HepG2 (cell line): ENCODE measurements at regions not wholly inside any gene's neighbourhood (a gene's known extent, or its start where the extent isn't known, plus 50 kb on each side); places are given as distances from the start of the nearest gene placed in this dataset.

Experiments
- ATAC-seq: fragments of 200-7000 bp; cut with Tn5 transposase; 3 replicates; pipeline ENCODE4 v1.9.1; 2020; ENCODE audit warnings: mild to moderate bottlenecking, moderate library complexity
- BruUV-seq: library from RNA; stranded (reverse); fragments of 400-500 nt; replicated peaks from 2 replicates; lab custom pipeline; 2021; lab: Mats Ljungman, UMichigan
- CTCF ChIA-PET: fragments of 300-600 bp; formaldehyde crosslinking; extraction: SDS; loops from one replicate; lab custom pipeline; 2021; ENCODE audit warnings: low total read pairs, inconsistent platforms, low intra/inter-chr PET ratio; lab: Yijun Ruan, JAX
- POLR2A ChIA-PET: fragments of 350-600 bp; sonication (Branson Sonifier 250); formaldehyde crosslinking; loops from one replicate; lab custom pipeline; 2020; ENCODE audit warnings: antibody characterized with exemption, inconsistent platforms; lab: Yijun Ruan, JAX
- DNase-seq: peaks from one replicate; pipeline ENCODE4 v3.0.0-alpha.2; 2015; ENCODE audit warnings: low spot score
- FAIRE-seq: peaks from 3 replicates; lab custom pipeline; 2011; peaks lifted over from hg19 to GRCh38; lab: Jason Lieb, UNC
- H2AFZ ChIP-seq: one replicate; pipeline ENCODE4 v1.6.1; 2011; ENCODE audit warnings: low read length, inconsistent platforms
- H3K27ac ChIP-seq: fragments of 300-600 bp; 3 replicates; pipeline ENCODE4 v1.8.0; 2011; ENCODE audit warnings: mixed run types, mild to moderate bottlenecking, mixed read lengths, low read length, inconsistent platforms; ENCODE audit not compliant: insufficient read depth; ENCODE audit errors: extremely low read length
- H3K27me3 ChIP-seq, 2 experiments: fragments of 200-600 bp in 1 of 2; 2 replicates in 1 of 2; 3 replicates in 1 of 2; pipeline versions ENCODE4 v1.6.0 to v1.8.0; 2011; ENCODE audit warnings: low read length in 2 of 2, mild to moderate bottlenecking in 2 of 2, moderate library complexity in 2 of 2, inconsistent platforms in 1 of 2; ENCODE audit not compliant: insufficient read depth in 2 of 2, control insufficient read depth in 1 of 2
- H3K36me3 ChIP-seq, 2 experiments: fragments of 200-600 bp in 1 of 2; replicated peaks in 1 of 2; 2 replicates in 1 of 2; 3 replicates in 1 of 2; pipeline versions ENCODE4 v1.5.1 to v1.8.0; 2011; ENCODE audit warnings: low read length in 2 of 2, inconsistent platforms in 1 of 2; ENCODE audit not compliant: insufficient read depth in 2 of 2, control insufficient read depth in 1 of 2
- H3K4me1 ChIP-seq: 2 replicates; pipeline ENCODE4 v1.5.1; 2012; ENCODE audit warnings: low read length, inconsistent platforms; ENCODE audit not compliant: insufficient read depth
- H3K4me2 ChIP-seq: 2 replicates; pipeline ENCODE4 v1.6.0; 2011; ENCODE audit warnings: low read depth, low read length, inconsistent platforms
- H3K4me3 ChIP-seq, 3 experiments: fragments of 200-600 bp in 1 of 3; sonication (generic), shearing (Covaris generic) in 1 of 3; replicated peaks in 1 of 3; 2 replicates each; pipeline ENCODE4 v1.5.1; 2011 to 2016; ENCODE audit warnings: low read length in 3 of 3, inconsistent platforms in 2 of 3, low read depth in 2 of 3, mild to moderate bottlenecking in 2 of 3, control low read depth in 1 of 3, mixed read lengths in 1 of 3; ENCODE audit not compliant: insufficient read depth in 1 of 3
- H3K79me2 ChIP-seq: one replicate; pipeline ENCODE4 v1.6.1; 2011; ENCODE audit warnings: low read length, inconsistent platforms; ENCODE audit not compliant: insufficient read depth
- H3K9ac ChIP-seq: 2 replicates; pipeline ENCODE4 v1.6.0; 2011; ENCODE audit warnings: mild to moderate bottlenecking, low read depth, low read length, inconsistent platforms; ENCODE audit not compliant: insufficient read depth
- H3K9me3 ChIP-seq: 2 replicates; pipeline ENCODE4 v1.5.1; 2012; ENCODE audit warnings: mild to moderate bottlenecking, low read length
- H4K20me1 ChIP-seq: 2 replicates; pipeline ENCODE4 v1.6.0; 2011; ENCODE audit warnings: inconsistent platforms, mild to moderate bottlenecking, low read length, moderate library complexity; ENCODE audit not compliant: insufficient read depth
- ETV6 ChIP-seq: sonication (generic); formaldehyde crosslinking; conservative IDR thresholded peaks from 2 replicates; pipeline ENCODE4 v1.4.0; 2020; ENCODE audit warnings: missing genetic modification reagents
- PAF1 ChIP-seq: IDR thresholded peaks from 2 replicates; pipeline ENCODE4 v1.6.1; 2016; ENCODE audit warnings: missing genetic modification reagents, missing compliant biosample characterization
- RXRA ChIP-seq: sonication (generic); formaldehyde crosslinking; IDR thresholded peaks from 2 replicates; pipeline ENCODE4 v1.5.1; 2020; ENCODE audit warnings: missing genetic modification reagents
- SMAD3 ChIP-seq: sonication (generic); formaldehyde crosslinking; IDR thresholded peaks from 2 replicates; pipeline ENCODE4 v1.4.0; 2020; ENCODE audit warnings: missing genetic modification reagents
- SP140L ChIP-seq: sonication (generic); formaldehyde crosslinking; IDR thresholded peaks from 2 replicates; pipeline ENCODE4 v1.4.0; 2020; ENCODE audit warnings: missing genetic modification reagents, borderline replicate concordance
- UBTF ChIP-seq: sonication (generic); formaldehyde crosslinking; IDR thresholded peaks from 2 replicates; pipeline ENCODE4 v1.4.0; 2020; ENCODE audit warnings: mild to moderate bottlenecking, missing genetic modification reagents
- ZBTB34 ChIP-seq: sonication (generic); formaldehyde crosslinking; IDR thresholded peaks from 2 replicates; pipeline ENCODE4 v1.8.0; 2022; ENCODE audit warnings: mild to moderate bottlenecking, missing genetic modification reagents
- ZNF501 ChIP-seq: sonication (generic); formaldehyde crosslinking; IDR thresholded peaks from 2 replicates; pipeline ENCODE4 v1.5.1; 2020; ENCODE audit warnings: mild to moderate bottlenecking, moderate library complexity, missing genetic modification reagents
- ZNF570 ChIP-seq: sonication (generic); formaldehyde crosslinking; IDR thresholded peaks from 2 replicates; pipeline ENCODE4 v1.4.0; 2020; ENCODE audit warnings: mild to moderate bottlenecking, missing genetic modification reagents, borderline replicate concordance
- ZNF589 ChIP-seq: sonication (generic); formaldehyde crosslinking; conservative IDR thresholded peaks from 2 replicates; pipeline ENCODE4 v1.8.0; 2022; ENCODE audit warnings: mild to moderate bottlenecking, moderate library complexity, missing genetic modification reagents
- ZSCAN9 ChIP-seq: IDR thresholded peaks from 2 replicates; pipeline ENCODE4 v1.6.1; 2016; ENCODE audit warnings: borderline replicate concordance
- WGBS: methylation state at CpG from one replicate; pipeline ENCODE4 v1.1.6; 2017; ENCODE audit warnings: low lambda C conversion rate; 5-methylcytosine and 5-hydroxymethylcytosine counted together
- in situ Hi-C: cut with HindIII; loops from 2 replicates; pipeline ENCODE4 v1.10.0; 2017; ENCODE audit warnings: low pct_unique_long_range_greater_than_20kb; ENCODE audit not compliant: extremely low pct_ligation_motif_present
- intact Hi-C: fragments of 100-400 bp; cut with micrococcal nuclease; formaldehyde crosslinking; loops from one replicate; pipeline ENCODE4 v1.10.0; 2022; ENCODE audit not compliant: unreplicated experiment
- TF ChIP-seq, protein P1 (sequence below), 2 experiments: sonication (generic) in 1 of 2; formaldehyde crosslinking in 1 of 2; IDR thresholded peaks; 2 replicates each; pipeline versions ENCODE4 v1.6.1 to v1.9.0; 2014 to 2022; ENCODE audit warnings: antibody characterized with exemption in 1 of 2, borderline replicate concordance in 1 of 2, inconsistent platforms in 1 of 2, low read depth in 1 of 2, missing genetic modification reagents in 1 of 2

DNA sequence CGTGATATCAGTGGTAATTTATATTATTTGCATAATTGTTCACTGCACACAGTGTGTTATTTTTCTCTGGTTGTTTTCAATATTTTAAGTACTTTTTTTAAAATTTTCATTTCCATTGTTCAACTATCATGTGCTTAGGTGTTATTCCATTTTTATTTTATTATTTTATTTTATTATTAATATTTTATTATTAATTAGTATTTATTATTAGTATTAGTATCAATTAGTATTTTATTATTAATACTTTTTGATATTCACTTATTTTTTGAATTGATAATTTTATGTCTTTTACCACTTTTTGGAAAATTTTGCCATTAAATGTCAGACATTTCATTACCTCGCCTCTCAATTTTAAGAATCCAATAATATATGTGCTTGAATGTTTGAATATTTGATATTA lies 593.8 kb upstream of the GRM3 start:
- no TSS peak for BruUV-seq
- ATAC-seq, result no peak
- no peak for DNase-seq
- POLR2A ChIA-PET, result no interaction called here
- in situ Hi-C loops (no loop called here), intact Hi-C loops (no loop called here)
- H3K36me3 ChIP-seq, result no peaks in the 10 kb centered on the region
- TF ChIP-seq ETV6 (CRISPR knock-in tag) (no peak), RXRA (CRISPR knock-in tag) (no peak), PAF1 (no peak), SMAD3 (CRISPR knock-in tag) (no peak), ZBTB34 (no peak), ZSCAN9 (CRISPR knock-in tag) (no peak), ZNF589 (no peak), UBTF (CRISPR knock-in tag) (no peak), ZNF570 (CRISPR knock-in tag) (no peak), ZNF501 (CRISPR knock-in tag) (no peak), SP140L (CRISPR knock-in tag) (no peak)
- TF ChIP-seq, protein P1, sequence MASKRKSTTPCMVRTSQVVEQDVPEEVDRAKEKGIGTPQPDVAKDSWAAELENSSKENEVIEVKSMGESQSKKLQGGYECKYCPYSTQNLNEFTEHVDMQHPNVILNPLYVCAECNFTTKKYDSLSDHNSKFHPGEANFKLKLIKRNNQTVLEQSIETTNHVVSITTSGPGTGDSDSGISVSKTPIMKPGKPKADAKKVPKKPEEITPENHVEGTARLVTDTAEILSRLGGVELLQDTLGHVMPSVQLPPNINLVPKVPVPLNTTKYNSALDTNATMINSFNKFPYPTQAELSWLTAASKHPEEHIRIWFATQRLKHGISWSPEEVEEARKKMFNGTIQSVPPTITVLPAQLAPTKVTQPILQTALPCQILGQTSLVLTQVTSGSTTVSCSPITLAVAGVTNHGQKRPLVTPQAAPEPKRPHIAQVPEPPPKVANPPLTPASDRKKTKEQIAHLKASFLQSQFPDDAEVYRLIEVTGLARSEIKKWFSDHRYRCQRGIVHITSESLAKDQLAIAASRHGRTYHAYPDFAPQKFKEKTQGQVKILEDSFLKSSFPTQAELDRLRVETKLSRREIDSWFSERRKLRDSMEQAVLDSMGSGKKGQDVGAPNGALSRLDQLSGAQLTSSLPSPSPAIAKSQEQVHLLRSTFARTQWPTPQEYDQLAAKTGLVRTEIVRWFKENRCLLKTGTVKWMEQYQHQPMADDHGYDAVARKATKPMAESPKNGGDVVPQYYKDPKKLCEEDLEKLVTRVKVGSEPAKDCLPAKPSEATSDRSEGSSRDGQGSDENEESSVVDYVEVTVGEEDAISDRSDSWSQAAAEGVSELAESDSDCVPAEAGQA (IDR thresholded peaks at IDR 0.05; ENCODE audit: low read depth), result no peak
- TF ChIP-seq, protein P1 (CRISPR knock-in tag; IDR thresholded peaks at IDR 0.05; ENCODE audit: borderline replicate concordance), result no peak
- H3K27ac ChIP-seq, result no peak overlapping the region
- no peak overlapping the region for H2AFZ ChIP-seq
- no peaks in the 10 kb centered on the region; the same call in 1 of the 2 replicates for H4K20me1 ChIP-seq
- H3K27me3 ChIP-seq, result no peaks in the 10 kb centered on the region
- no peaks in the 10 kb centered on the region for H3K79me2 ChIP-seq
- no peak overlapping the region for H3K4me3 ChIP-seq
- H3K9ac ChIP-seq, result no peak overlapping the region
- 2% methylated on average over 2 of the region's 2 CpGs for WGBS
- FAIRE-seq, result no peak
- H3K4me1 ChIP-seq, result no peaks in the 10 kb centered on the region
- no peak overlapping the region for H3K4me2 ChIP-seq
- H3K9me3 ChIP-seq, result no peaks in the 10 kb centered on the region
- CTCF ChIA-PET, result no interaction called here
